ENCODE measurements at regions not wholly inside any gene's neighbourhood (a gene's known extent, or its start where the extent isn't known, plus 50 kb on each side); places are given as distances from the start of the nearest gene placed in this dataset.

DNA sequence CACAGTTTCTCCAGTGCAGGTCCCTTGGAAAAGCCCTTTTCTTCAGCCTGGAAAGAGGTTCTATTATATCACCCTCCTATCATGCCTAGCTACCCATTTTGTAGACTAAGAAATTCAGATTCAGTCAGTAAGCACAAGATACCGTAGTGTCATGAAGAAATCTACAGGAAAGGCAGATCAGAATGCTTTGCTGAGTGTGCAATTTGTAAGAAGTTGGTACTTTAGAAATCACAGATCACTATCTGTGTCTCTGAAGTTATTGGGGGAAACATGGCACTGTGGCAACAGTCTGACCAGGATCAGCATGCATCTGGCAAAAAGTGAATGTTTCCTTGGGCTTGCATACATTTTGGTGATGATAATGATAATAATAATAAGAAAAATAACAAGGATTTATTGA lies 531.8 kb downstream of the EPHB1 start:
- no peak for TF ChIP-seq POLR2A (IDR thresholded peaks at IDR 0.05; ENCODE audit: low read depth, low read length)
- TF ChIP-seq POLR2AphosphoS5 (IDR thresholded peaks at IDR 0.05; ENCODE audit: low read depth, low read length), result no peak

Measured in GM12891 (cell line).